WERI-Rb-1 (cell line): ENCODE measurements at regions not wholly inside any gene's neighbourhood (a gene's known extent, or its start where the extent isn't known, plus 50 kb on each side); places are given as distances from the start of the nearest gene placed in this dataset.

Experiments
- DNase-seq: peaks from one replicate; pipeline ENCODE4 v3.0.0-alpha.2; 2020
- H3K27ac ChIP-seq: fragments of 250-450 bp; sonication (Bioruptor Pico); 2 replicates; pipeline ENCODE4 v1.5.1; 2020; ENCODE audit warnings: mild to moderate bottlenecking, moderate library complexity
- H3K27me3 ChIP-seq: fragments of 250-450 bp; sonication (Bioruptor Pico); 2 replicates; pipeline ENCODE4 v1.5.1; 2021; ENCODE audit warnings: mild to moderate bottlenecking, low read depth, moderate library complexity; ENCODE audit not compliant: insufficient read depth, severe bottlenecking
- H3K36me3 ChIP-seq: fragments of 250-450 bp; sonication (Bioruptor Pico); 2 replicates; pipeline ENCODE4 v1.5.1; 2020; ENCODE audit warnings: mild to moderate bottlenecking, moderate library complexity
- H3K4me3 ChIP-seq: 2 replicates; pipeline ENCODE4 v1.5.1; 2011; ENCODE audit warnings: low read depth, mild to moderate bottlenecking, control low read depth, low read length
- H3K9me3 ChIP-seq: fragments of 250-450 bp; sonication (Bioruptor Pico); 2 replicates; pipeline ENCODE4 v1.5.1; 2021; ENCODE audit warnings: mild to moderate bottlenecking, moderate library complexity; ENCODE audit not compliant: severe bottlenecking
- TF ChIP-seq, protein P1 (sequence below): IDR thresholded peaks from 2 replicates; pipeline ENCODE4 v1.5.1; 2011; ENCODE audit warnings: low read depth, mild to moderate bottlenecking, control low read depth, inconsistent platforms, low read length

DNA sequence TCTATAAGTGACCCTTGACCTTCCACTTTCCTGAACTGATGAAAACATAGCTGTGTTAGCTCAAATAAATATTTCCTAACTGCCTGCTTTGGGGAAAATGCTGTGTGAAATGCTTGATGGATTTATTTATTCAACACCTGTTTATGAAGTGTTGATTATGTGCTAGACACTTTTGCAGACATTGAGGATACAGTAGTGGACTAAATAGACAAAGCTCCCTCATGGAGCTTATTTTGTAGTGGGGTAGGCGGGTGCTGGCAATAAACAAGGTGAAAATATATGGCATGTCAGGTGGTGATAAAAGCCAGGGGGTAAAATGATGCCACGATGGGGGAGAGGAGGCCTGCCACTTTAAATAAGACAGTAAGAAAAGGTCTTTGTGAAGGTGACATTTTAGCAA, 50.2 kb upstream of the TLR3 start:
- H3K9me3 ChIP-seq = no peaks in the 10 kb centered on the region
- H3K27me3 ChIP-seq = no peaks in the 10 kb centered on the region
- no peak overlapping the region for H3K27ac ChIP-seq
- TF ChIP-seq, protein P1, sequence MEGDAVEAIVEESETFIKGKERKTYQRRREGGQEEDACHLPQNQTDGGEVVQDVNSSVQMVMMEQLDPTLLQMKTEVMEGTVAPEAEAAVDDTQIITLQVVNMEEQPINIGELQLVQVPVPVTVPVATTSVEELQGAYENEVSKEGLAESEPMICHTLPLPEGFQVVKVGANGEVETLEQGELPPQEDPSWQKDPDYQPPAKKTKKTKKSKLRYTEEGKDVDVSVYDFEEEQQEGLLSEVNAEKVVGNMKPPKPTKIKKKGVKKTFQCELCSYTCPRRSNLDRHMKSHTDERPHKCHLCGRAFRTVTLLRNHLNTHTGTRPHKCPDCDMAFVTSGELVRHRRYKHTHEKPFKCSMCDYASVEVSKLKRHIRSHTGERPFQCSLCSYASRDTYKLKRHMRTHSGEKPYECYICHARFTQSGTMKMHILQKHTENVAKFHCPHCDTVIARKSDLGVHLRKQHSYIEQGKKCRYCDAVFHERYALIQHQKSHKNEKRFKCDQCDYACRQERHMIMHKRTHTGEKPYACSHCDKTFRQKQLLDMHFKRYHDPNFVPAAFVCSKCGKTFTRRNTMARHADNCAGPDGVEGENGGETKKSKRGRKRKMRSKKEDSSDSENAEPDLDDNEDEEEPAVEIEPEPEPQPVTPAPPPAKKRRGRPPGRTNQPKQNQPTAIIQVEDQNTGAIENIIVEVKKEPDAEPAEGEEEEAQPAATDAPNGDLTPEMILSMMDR = no peak
- no peaks in the 10 kb centered on the region for H3K36me3 ChIP-seq
- H3K4me3 ChIP-seq = no peak overlapping the region
- no peak for DNase-seq
